ENCODE measurements at regions not wholly inside any gene's neighbourhood (a gene's known extent, or its start where the extent isn't known, plus 50 kb on each side); places are given as distances from the start of the nearest gene placed in this dataset.
A peak's percentile ranks its signal among the peaks of the same experiment; 100 is the strongest.
"Not testable (repeated sequence)": the region's sequence is repeated elsewhere in the genome, so short reads cannot be mapped to it uniquely, and the experiment has no call there.

DNA sequence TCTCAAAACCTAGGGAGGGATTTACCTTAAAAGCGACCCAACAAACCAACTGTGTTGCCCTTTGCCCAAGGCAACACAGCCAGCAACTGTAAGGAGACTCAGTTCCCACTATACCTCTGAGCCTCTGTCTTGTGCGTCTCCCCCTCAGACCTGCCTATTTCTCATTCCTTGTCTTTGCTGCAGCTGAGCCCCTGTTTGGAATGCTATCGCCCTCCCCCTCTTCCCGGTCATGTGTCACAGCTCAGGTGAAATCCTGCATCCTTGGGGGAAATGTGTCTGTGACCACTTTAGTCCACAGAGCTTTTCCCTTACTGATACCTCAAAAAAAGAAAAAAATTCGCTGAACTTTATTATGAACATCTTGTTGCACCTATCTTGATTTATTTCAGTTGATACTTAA, 52.0 kb upstream of the LRIG1 start:
- no peak for DNase-seq (ENCODE audit: low read depth)
- TF ChIP-seq, protein P1, sequence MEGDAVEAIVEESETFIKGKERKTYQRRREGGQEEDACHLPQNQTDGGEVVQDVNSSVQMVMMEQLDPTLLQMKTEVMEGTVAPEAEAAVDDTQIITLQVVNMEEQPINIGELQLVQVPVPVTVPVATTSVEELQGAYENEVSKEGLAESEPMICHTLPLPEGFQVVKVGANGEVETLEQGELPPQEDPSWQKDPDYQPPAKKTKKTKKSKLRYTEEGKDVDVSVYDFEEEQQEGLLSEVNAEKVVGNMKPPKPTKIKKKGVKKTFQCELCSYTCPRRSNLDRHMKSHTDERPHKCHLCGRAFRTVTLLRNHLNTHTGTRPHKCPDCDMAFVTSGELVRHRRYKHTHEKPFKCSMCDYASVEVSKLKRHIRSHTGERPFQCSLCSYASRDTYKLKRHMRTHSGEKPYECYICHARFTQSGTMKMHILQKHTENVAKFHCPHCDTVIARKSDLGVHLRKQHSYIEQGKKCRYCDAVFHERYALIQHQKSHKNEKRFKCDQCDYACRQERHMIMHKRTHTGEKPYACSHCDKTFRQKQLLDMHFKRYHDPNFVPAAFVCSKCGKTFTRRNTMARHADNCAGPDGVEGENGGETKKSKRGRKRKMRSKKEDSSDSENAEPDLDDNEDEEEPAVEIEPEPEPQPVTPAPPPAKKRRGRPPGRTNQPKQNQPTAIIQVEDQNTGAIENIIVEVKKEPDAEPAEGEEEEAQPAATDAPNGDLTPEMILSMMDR (IDR thresholded peaks at IDR 0.05; ENCODE audit: control insufficient read depth, extremely low read depth, insufficient read depth), result no peak
- no peak overlapping the region for H3K4me3 ChIP-seq (ENCODE audit: low read depth, low read length)

DNA sequence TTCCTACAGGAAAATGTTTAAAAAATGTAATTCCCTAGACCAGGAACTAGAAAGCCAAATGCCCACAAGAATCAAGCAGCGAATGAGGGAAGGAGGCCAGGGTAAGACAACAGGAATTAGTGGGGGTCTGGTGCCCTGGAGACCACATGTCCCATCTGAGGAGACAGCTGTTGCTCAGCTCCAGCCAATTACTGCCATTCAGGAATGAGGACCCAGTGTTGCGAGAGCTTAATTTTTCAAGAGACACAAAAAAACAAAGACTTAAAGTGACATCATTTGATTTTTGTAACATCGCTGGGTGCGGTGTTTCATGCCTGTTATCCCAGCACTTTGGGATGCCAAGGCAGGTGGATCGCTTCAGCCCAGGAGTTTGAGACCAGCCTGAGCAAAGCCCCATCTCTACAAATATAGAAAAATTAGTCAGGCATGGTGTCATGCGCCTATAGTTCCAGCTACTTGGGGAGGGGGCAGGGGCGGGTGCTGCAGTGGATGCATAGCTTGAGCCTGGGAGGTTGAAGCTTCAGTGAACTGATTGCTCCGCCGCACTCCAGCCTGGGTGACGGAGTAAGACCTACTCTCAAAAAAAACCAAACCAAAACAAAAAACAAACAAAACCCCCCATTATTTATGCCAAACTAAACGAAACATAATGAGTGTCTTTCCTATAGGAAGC, 52.8 kb upstream of the LRIG1 start:
- H3K4me3 ChIP-seq (ENCODE audit: low read depth, low read length), result no peak overlapping the region
- no peak for DNase-seq (ENCODE audit: low read depth)
- TF ChIP-seq, protein P1 (IDR thresholded peaks at IDR 0.05; ENCODE audit: control insufficient read depth, extremely low read depth, insufficient read depth), result no peak

DNA sequence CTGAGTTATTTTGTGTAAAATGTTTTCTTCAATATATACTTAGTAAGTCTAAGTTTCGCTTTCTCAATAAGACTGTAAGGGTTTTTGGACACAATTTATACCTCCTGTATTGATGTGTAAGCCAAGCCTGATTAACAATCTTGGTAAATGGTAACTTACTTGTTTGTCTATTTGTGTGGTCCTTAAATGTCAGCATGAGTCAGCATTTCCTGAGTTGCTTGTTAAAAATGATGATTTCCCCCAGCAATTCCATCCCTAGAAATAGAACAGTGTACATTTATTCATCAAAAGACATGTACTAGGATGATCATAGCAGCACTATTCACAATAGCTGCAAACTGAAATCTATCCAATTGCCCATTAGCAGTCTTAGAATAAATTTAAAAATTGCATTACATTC, 53.4 kb upstream of the LRIG1 start:
- TF ChIP-seq, protein P1 (IDR thresholded peaks at IDR 0.05; ENCODE audit: control insufficient read depth, extremely low read depth, insufficient read depth), result no peak
- no peak for DNase-seq (ENCODE audit: low read depth)
- H3K4me3 ChIP-seq (ENCODE audit: low read depth, low read length), result no peak overlapping the region

DNA sequence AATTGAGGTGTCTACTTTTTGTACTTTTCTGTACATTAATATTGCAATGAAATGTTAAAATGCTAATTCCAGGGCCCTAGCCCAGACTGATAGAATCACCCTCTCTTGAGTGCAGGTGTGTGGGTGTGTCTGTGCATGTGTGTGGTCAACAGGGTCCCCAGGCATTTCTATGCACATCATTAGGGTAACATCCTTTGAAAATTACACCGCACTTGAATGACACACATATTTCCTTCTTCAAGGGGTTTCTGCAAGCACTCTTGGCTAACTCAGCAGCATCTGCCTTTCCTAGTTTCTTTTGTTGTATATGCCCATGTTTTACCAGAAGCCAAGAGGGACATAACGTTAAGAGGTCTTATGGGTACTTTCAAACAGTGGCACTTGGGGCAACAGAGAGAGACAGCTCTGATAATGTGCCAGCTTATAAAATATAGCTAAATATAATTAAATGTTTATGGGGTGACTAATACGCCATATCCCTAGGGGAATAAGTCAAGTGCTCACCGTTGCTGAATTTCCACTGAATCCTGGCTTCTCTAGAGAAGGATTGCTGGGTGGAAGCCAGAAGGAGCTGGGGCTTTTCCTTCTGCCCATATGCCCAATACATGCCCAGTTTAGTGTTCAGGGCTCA, 54.5 kb upstream of the LRIG1 start:
- H3K4me3 ChIP-seq (ENCODE audit: low read depth, low read length), result no peak overlapping the region
- TF ChIP-seq, protein P1 (IDR thresholded peaks at IDR 0.05; ENCODE audit: control insufficient read depth, extremely low read depth, insufficient read depth), result no peak
- peak; percentile 63 for DNase-seq (ENCODE audit: low read depth)

DNA sequence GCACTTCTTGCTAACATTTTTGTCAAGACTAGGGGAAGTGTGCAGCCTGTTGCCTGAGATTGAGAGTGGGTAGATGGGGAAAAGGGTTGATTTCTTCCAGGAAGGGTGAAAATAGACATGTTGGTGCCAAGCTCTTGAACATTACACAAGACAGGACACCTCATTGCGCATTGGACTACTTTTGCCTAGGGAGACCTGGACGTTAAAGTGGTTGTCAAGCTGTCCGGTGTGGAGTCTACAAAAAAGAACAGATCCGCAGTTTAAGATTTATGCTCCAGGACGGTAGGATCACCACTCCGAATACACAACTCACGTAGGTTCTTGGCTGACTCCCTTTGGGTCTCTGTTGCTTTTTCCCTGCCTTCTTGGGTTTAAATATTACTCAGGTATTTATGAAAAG, 56.3 kb upstream of the LRIG1 start:
- TF ChIP-seq, protein P1 (IDR thresholded peaks at IDR 0.05; ENCODE audit: control insufficient read depth, extremely low read depth, insufficient read depth), result no peak
- DNase-seq (ENCODE audit: low read depth), result no peak
- H3K4me3 ChIP-seq (ENCODE audit: low read depth, low read length), result no peak overlapping the region

DNA sequence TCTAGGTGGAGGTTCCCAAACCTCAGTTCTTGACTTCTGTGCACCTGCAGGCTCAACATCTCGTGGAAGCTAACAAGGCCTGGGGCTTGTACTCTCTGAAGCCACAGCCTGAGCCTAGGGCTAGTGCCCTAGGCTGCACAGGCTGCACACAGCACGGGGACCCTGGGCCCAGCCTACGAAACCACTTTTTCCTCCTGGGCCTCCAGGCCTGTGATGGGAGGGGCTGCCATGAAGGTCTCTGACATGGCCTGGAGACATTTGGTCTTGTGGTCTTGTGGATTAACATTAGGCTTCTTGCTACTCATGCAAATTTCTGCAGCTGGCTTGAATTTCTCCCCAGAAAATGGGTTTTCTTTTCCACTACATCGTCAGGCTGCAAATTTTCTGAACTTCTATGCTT, 59.1 kb upstream of the LRIG1 start:
- not testable (repeated sequence) for DNase-seq (ENCODE audit: low read depth)

DNA sequence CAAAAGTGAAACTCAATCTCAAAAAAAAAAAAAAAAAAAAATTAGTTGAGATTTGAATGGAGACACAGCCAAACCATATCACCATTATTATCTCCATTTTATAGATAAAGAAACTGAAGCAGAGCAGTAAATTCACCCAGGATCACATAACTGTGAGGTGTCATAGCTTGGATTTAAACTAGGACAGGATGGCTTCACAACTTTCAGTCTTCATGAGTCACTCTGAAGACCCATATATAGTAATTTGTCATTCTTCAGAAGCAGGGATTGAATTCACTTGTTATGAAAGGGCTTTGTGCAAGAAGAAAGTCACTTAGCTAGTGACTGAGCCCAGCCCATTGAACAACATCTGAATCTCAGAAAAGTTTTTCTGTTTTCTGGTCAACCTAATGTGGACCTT, 60.5 kb upstream of the LRIG1 start:
- TF ChIP-seq, protein P1 (IDR thresholded peaks at IDR 0.05; ENCODE audit: control insufficient read depth, extremely low read depth, insufficient read depth), result no peak
- no peak overlapping the region for H3K4me3 ChIP-seq (ENCODE audit: low read depth, low read length)
- no peak for DNase-seq (ENCODE audit: low read depth)

More for the DNA sequence above, 59.1 kb upstream of the LRIG1 start:
- H3K4me3 ChIP-seq (ENCODE audit: low read depth, low read length), result not testable (repeated sequence)

Measured in LNCaP clone FGC (cell line).